Stimulated activated CD4-positive, alpha-beta T cell treated with anti-CD3 and anti-CD28 coated beads, Interleukin-4, amount 100 ng/mL, for 1 hour (primary cell): ENCODE measurements at regions not wholly inside any gene's neighbourhood (a gene's known extent, or its start where the extent isn't known, plus 50 kb on each side); places are given as distances from the start of the nearest gene placed in this dataset.

Experiments
- DNase-seq: peaks from one replicate; pipeline ENCODE4 v3.0.0-alpha.2; 2020

- DNase-seq: no peak
These were observed 1237.9 kb downstream of the FAM181B start for GRCh38 chr11:81495699-81496292.

- no peak for DNase-seq
These were observed 1239.2 kb downstream of the FAM181B start for GRCh38 chr11:81494431-81494830.

GRCh38 chr11:81492923-81493445, 1240.7 kb downstream of the FAM181B start:
- DNase-seq: no peak

GRCh38 chr11:81487109-81487508, 1246.6 kb downstream of the FAM181B start:
- DNase-seq: no peak

- DNase-seq: no peak
These were observed 1249.5 kb downstream of the FAM181B start for GRCh38 chr11:81484196-81484595.

- DNase-seq: no peak
These were observed 1256.4 kb downstream of the FAM181B start for GRCh38 chr11:81477277-81477676.

- no peak for DNase-seq
These were observed 1257.3 kb downstream of the FAM181B start for GRCh38 chr11:81476345-81476744.

GRCh38 chr11:81472646-81473045, 1261.0 kb downstream of the FAM181B start:
- no peak for DNase-seq

GRCh38 chr11:81470446-81470845, 1263.2 kb downstream of the FAM181B start:
- no peak for DNase-seq

- no peak for DNase-seq
These were observed 1273.8 kb downstream of the FAM181B start for GRCh38 chr11:81459766-81460306.

- no peak for DNase-seq
These were observed 1284.0 kb downstream of the FAM181B start for GRCh38 chr11:81449588-81450156.

- DNase-seq: no peak
These were observed 1289.4 kb downstream of the FAM181B start for GRCh38 chr11:81444297-81444696.

GRCh38 chr11:81432333-81432732, 1301.3 kb downstream of the FAM181B start:
- DNase-seq: no peak

- DNase-seq: no peak
These were observed 1308.8 kb downstream of the FAM181B start for GRCh38 chr11:81424822-81425221.

GRCh38 chr11:81422402-81422801, 1311.3 kb downstream of the FAM181B start:
- no peak for DNase-seq

- DNase-seq: no peak
These were observed 1312.3 kb downstream of the FAM181B start for GRCh38 chr11:81421251-81421860.

- no peak for DNase-seq
These were observed 1312.9 kb downstream of the FAM181B start for GRCh38 chr11:81420668-81421250.

GRCh38 chr11:81397316-81397715, 1336.3 kb downstream of the FAM181B start:
- no peak for DNase-seq

GRCh38 chr11:81394311-81394710, 1339.4 kb downstream of the FAM181B start:
- DNase-seq: no peak

- no peak for DNase-seq
These were observed 1345.3 kb downstream of the FAM181B start for GRCh38 chr11:81388326-81388725.

GRCh38 chr11:81380395-81380794, 1353.3 kb downstream of the FAM181B start:
- no peak for DNase-seq

- DNase-seq: no peak
These were observed 1356.2 kb downstream of the FAM181B start for GRCh38 chr11:81377418-81377817.

GRCh38 chr11:81373986-81374385, 1359.7 kb downstream of the FAM181B start:
- no peak for DNase-seq

- DNase-seq: no peak
These were observed 1365.5 kb downstream of the FAM181B start for GRCh38 chr11:81368192-81368591.
